GM12892 (cell line): ENCODE measurements at regions not wholly inside any gene's neighbourhood (a gene's known extent, or its start where the extent isn't known, plus 50 kb on each side); places are given as distances from the start of the nearest gene placed in this dataset.

Experiments used
- POLR2A ChIP-seq: IDR thresholded peaks from 2 replicates; pipeline ENCODE4 v1.6.1; 2011; ENCODE audit warnings: low read depth, low read length, control low read depth
- POLR2AphosphoS5 ChIP-seq: IDR thresholded peaks from 2 replicates; pipeline ENCODE4 v1.6.1; 2011; ENCODE audit warnings: low read depth, low read length, control low read depth
- TAF1 ChIP-seq: IDR thresholded peaks from 2 replicates; pipeline ENCODE4 v1.6.1; 2011; ENCODE audit warnings: low read depth, mild to moderate bottlenecking, control low read depth, low read length, borderline replicate concordance

DNA sequence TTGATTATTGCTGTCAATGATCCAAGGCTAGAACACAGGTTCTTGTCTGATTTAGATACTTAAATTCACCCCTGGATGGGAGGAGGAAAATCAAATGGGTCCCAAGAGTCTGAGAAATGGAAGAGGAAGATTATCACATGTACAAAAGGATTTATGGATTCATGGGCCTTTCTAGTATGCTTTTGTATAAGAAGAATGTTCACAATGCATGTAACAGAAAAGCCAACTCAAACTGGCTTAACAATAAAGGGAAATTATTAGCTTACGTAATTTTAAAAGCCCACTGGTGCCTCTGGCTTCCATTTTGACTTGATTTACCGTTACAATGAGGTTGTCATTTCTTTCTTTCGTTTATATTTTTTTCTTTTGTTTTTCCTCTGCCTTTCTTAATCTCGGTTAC lies 782.5 kb upstream of the GRM7 start:
- TF ChIP-seq POLR2A: no peak
- TF ChIP-seq TAF1: no peak
- no peak for TF ChIP-seq POLR2AphosphoS5
